ENCODE measurements at regions not wholly inside any gene's neighbourhood (a gene's known extent, or its start where the extent isn't known, plus 50 kb on each side); places are given as distances from the start of the nearest gene placed in this dataset.

- TF ChIP-seq, protein P1, sequence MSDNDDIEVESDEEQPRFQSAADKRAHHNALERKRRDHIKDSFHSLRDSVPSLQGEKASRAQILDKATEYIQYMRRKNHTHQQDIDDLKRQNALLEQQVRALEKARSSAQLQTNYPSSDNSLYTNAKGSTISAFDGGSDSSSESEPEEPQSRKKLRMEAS (IDR thresholded peaks at IDR 0.05), result no peak
- TF ChIP-seq TEAD4 (IDR thresholded peaks at IDR 0.05), result no peak
Measured at GRCh38 chr6:163709255-163709654, 294.7 kb downstream of the QKI start.

GRCh38 chr6:163708466-163708865 is 293.9 kb downstream of the QKI start:
- TF ChIP-seq RAD21 (IDR thresholded peaks at IDR 0.05; ENCODE audit: low read depth), result no peak
- no peak for TF ChIP-seq TCF12 (IDR thresholded peaks at IDR 0.05; ENCODE audit: low read depth)
- TF ChIP-seq, protein P2, sequence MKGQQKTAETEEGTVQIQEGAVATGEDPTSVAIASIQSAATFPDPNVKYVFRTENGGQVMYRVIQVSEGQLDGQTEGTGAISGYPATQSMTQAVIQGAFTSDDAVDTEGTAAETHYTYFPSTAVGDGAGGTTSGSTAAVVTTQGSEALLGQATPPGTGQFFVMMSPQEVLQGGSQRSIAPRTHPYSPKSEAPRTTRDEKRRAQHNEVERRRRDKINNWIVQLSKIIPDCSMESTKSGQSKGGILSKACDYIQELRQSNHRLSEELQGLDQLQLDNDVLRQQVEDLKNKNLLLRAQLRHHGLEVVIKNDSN (IDR thresholded peaks at IDR 0.05), result no peak
- TF ChIP-seq EGR1 (IDR thresholded peaks at IDR 0.05), result no peak
- no peak for TF ChIP-seq CREB1 (IDR thresholded peaks at IDR 0.05; ENCODE audit: low read depth)
- no peak for TF ChIP-seq REST (IDR thresholded peaks at IDR 0.05; ENCODE audit: low read depth)
- no peak for TF ChIP-seq TEAD4 (IDR thresholded peaks at IDR 0.05)
- no peak for TF ChIP-seq ZBTB7A (IDR thresholded peaks at IDR 0.05; ENCODE audit: low read depth)
- TF ChIP-seq, protein P1 (IDR thresholded peaks at IDR 0.05), result no peak
- no peak for TF ChIP-seq YY1 (IDR thresholded peaks at IDR 0.05; ENCODE audit: low read depth)
- no peak for TF ChIP-seq EP300 (IDR thresholded peaks at IDR 0.05; ENCODE audit: borderline replicate concordance)
- no peak for TF ChIP-seq CEBPB (IDR thresholded peaks at IDR 0.05)
- no peak for TF ChIP-seq NFIC (IDR thresholded peaks at IDR 0.05)
- TF ChIP-seq FOXM1 (IDR thresholded peaks at IDR 0.05; ENCODE audit: borderline replicate concordance, low read depth), result no peak
- TF ChIP-seq TAF1 (IDR thresholded peaks at IDR 0.05; ENCODE audit: low read depth), result no peak

GRCh38 chr6:163707387-163708355 is 293.2 kb downstream of the QKI start:
- TF ChIP-seq FOXM1 (IDR thresholded peaks at IDR 0.05; ENCODE audit: borderline replicate concordance, low read depth) (no peak), CREB1 (IDR thresholded peaks at IDR 0.05; ENCODE audit: low read depth) (no peak), CEBPB (IDR thresholded peaks at IDR 0.05) (no peak), REST (IDR thresholded peaks at IDR 0.05; ENCODE audit: low read depth) (no peak), TEAD4 (IDR thresholded peaks at IDR 0.05) (no peak), YY1 (IDR thresholded peaks at IDR 0.05; ENCODE audit: low read depth) (no peak), TCF12 (IDR thresholded peaks at IDR 0.05; ENCODE audit: low read depth) (no peak), TAF1 (IDR thresholded peaks at IDR 0.05; ENCODE audit: low read depth) (no peak), EP300 (IDR thresholded peaks at IDR 0.05; ENCODE audit: borderline replicate concordance) (no peak), EGR1 (IDR thresholded peaks at IDR 0.05) (no peak), ZBTB7A (IDR thresholded peaks at IDR 0.05; ENCODE audit: low read depth) (no peak)
- TF ChIP-seq, protein P2 (IDR thresholded peaks at IDR 0.05), result no peak
- TF ChIP-seq, protein P1 (IDR thresholded peaks at IDR 0.05), result no peak

- no peak for TF ChIP-seq TEAD4 (IDR thresholded peaks at IDR 0.05)
- no peak for TF ChIP-seq EGR1 (IDR thresholded peaks at IDR 0.05)
- no peak for TF ChIP-seq REST (IDR thresholded peaks at IDR 0.05; ENCODE audit: low read depth)
- no peak for TF ChIP-seq EP300 (IDR thresholded peaks at IDR 0.05; ENCODE audit: borderline replicate concordance)
- TF ChIP-seq TAF1 (IDR thresholded peaks at IDR 0.05; ENCODE audit: low read depth), result no peak
- TF ChIP-seq, protein P2 (IDR thresholded peaks at IDR 0.05), result no peak
- TF ChIP-seq CEBPB (IDR thresholded peaks at IDR 0.05), result no peak
- TF ChIP-seq ZBTB7A (IDR thresholded peaks at IDR 0.05; ENCODE audit: low read depth), result no peak
- TF ChIP-seq YY1 (IDR thresholded peaks at IDR 0.05; ENCODE audit: low read depth), result no peak
- no peak for TF ChIP-seq CREB1 (IDR thresholded peaks at IDR 0.05; ENCODE audit: low read depth)
- TF ChIP-seq FOXM1 (IDR thresholded peaks at IDR 0.05; ENCODE audit: borderline replicate concordance, low read depth), result no peak
- no peak for TF ChIP-seq RAD21 (IDR thresholded peaks at IDR 0.05; ENCODE audit: low read depth)
Measured at GRCh38 chr6:163706500-163707087, 292.1 kb downstream of the QKI start.
